GM10847 (cell line): ENCODE measurements at regions not wholly inside any gene's neighbourhood (a gene's known extent, or its start where the extent isn't known, plus 50 kb on each side); places are given as distances from the start of the nearest gene placed in this dataset.

ENCODE experiments used
- POLR2A ChIP-seq: IDR thresholded peaks from 2 replicates; pipeline ENCODE4 v1.6.1; 2011; ENCODE audit not compliant: insufficient read length; ENCODE audit errors: extremely low read depth

DNA sequence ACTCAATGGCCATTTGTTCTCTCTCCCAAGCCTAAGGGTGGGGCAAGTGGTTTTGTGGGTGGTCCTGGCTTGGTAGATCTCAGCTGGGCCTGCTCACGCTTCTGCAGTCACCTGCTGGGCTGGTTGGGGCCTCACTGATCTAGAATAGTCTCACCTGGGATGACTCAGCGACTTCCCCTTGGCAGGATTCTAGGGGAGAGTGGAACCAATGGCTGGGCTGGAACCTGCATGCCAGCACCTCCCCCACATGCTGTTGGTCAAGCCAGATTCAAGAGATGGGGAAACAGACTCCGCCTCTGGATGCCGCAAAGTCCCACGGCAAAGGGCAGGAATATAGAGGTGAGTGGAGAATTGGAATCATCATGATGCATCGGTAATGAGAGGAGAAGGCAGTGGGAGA is 292.9 kb upstream of the NPVF start:
- TF ChIP-seq POLR2A: no peak

DNA sequence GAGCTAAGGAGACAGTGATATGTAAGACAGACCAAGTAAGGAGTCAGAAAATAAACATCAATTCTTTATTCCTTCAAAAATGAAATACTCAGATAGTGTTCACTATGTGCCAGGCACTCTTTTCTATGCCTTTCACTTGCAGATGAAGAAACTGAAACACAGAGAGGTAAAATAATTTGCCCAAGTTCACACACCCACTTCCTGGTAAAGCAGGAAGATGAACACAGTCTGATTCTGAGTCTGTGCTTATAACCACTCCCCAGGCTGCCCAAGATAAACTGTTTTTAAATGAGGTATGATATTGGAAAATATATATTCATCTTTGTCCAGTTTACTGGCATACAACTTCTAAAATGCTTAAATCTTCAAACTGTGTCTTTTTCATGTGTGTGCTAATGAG is 294.4 kb upstream of the NPVF start:
- no peak for TF ChIP-seq POLR2A

DNA sequence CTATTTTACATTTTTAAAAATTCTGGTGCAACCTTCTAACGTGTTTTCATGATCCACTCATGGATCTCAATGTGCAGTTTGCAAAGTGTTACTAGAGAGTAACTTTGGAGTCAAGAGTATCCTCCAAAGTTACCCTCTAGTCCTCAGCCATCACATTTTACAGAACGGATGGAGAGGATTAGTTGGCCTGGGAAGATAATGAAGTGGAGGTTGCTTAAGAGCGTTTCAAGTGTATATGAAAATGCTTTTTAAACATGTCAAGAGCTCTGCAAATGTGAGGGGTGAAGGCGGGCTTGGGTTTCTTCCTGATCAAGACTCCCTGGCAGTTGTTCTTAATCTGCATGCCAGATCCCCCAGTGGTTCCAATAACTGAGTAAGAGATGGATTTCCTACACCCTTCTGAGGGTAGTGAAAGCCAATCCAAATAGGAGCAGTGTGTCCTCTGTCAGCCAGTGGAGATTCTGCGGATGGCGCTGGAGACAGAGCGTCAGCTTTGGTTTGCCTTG is 299.4 kb upstream of the NPVF start:
- no peak for TF ChIP-seq POLR2A

DNA sequence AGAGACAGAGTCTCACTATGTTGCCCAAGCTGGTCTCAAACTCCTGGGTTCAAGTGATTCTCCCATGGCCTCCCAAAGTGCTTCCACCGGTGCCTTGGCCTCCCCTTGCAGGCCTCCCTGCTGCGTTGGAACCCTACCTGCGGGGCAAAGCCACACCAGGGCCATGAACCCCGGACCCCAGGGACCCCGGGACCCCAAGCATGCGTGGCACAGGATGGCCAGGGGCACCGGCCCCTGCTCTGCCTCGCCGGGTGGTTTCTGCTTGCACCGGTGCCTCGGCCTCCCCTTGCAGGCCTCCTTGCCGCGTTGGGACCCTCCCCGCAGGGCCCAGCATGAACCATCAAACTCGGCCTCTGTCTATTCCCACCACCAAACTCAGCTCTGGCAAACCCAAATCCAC is 301.0 kb upstream of the NPVF start:
- no peak for TF ChIP-seq POLR2A

DNA sequence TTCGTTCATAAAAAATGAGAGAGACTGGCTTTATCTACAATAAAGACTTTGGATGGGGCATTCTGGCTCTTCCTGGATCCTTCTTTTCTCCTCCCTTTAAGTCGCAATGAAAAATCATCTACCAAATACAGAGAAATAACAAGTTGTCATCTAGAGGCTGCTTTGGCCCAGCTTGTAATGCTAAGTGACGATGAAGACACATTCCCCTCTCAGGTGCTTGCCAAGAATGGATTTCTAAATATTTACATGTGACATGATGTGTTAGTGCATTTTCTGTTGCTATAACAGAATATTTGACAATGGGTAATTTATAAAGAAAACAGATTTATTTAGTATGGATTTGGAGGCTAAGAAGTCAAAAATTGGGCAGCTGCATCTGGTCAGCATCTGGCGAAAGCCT is 308.6 kb upstream of the NPVF start:
- no peak for TF ChIP-seq POLR2A

DNA sequence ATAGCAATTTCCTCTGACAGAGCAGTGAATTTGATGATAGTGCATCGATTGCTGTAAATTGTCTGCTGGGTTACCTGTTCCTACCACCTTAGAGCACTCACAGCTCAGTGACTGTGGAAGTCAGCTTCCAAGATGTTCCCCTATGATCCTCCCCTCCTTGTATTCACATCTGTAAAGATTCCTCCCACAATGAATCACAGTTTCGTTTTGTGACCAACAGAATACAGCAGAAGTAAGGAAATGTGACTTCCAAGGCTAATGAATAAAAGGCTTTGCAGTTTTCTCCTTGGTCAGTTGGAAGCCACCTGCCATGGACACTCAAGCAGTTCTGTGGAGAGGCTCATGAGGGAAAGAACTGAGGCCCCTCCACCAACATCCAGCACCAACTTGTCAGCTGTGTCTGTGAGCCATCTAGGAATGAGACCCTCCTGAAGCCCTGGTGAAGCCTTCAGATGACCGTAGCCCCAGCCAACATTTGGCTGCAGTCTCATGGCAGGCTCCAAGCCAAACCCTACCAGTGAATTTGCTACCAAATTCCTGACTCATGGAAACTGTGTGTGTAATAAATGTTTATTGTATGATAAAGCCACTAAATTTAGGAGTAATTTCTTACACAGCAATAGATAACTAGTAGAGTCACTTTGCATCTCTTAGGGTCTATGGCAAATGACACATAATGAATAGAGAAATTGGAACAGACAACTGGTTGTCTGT is 309.5 kb upstream of the NPVF start:
- no peak for TF ChIP-seq POLR2A

DNA sequence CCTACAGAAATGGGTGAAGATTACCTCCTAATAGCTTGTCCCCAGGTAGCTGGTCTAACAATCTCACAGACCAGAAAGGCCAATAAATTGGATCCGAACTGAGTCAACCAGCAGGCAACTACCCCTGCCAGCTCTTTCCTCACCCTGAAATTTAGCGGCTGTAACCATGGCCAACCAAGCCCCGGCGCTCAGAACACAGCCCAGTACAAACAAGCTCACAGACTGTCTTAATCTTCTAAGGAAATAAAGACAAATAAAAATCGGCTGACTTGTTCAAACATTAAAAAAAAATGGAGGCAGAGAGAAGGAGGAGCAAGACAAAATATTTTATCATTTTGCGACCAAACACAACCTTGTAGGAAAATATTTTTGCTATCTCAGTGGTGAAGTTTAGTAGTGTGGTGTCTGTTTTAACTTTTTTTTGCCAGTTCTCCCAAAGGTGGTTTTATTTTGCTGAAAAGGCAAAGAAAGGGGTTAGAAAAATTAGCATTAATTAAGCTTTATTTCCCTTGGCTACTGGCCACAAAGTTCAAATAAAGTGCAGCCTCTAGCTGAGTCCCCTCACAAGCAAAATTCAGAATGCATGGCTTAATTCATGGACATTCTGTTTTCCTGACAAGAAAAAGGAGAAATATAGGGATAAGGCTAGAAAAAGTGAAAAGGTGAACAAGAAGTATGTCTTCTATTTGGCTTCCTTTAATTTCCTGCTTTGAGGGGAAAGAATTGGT is 313.0 kb upstream of the NPVF start:
- TF ChIP-seq POLR2A: no peak

DNA sequence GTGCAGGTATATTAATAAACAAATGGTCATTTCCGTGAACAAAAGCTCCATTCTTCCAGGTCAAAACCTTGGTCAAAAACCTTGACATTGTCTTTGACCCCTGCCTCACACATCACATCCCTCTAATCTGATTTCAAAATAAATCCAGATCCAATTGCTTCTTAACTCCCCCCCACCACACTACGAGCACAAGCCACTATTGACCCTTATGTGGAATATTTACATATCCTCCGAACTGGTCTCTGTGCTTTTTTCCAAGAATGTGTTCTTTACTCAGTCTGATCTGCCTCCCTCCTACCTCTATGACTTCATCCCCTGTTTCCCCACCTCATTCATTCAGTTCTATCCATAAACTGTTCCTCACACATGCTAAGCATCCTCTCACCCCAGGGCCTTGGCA is 313.6 kb upstream of the NPVF start:
- TF ChIP-seq POLR2A: no peak

DNA sequence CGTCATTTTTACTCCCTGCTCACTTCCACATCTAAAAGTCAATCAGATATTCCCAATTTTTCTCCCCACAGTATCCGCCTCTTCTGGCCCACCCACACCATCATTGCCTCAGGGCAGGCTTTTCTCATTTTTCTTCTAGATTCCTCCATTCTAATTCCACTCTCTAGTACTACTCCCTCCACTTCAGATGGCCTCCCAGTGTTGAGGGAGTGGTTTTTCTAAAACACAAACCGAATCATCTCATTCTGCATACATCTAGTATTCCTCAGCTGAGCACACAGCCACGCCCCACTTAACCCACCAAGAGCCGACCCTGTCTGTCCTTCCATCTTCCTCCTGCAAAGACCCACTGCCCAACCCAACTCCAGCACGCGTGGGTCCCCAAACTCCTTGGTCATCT is 314.9 kb upstream of the NPVF start:
- no peak for TF ChIP-seq POLR2A

DNA sequence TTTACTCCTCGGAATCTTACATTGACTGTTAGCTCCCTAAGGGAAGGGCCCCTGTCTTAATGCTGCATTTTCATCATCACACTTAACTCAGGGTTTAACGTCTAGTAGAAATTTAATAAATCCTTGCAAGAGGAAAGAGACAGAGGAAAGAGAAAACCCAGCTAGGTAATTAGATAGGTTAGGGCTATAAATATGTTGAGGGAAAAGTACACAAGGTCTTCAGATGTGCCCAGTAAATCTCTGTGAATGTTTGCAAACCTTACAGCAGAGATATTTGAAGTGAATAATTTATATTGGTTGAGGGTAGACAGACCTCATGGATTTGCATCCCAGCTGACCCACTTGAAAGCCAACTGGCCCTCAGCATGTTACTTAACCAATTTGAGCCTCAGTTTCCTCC is 315.5 kb upstream of the NPVF start:
- TF ChIP-seq POLR2A: no peak

DNA sequence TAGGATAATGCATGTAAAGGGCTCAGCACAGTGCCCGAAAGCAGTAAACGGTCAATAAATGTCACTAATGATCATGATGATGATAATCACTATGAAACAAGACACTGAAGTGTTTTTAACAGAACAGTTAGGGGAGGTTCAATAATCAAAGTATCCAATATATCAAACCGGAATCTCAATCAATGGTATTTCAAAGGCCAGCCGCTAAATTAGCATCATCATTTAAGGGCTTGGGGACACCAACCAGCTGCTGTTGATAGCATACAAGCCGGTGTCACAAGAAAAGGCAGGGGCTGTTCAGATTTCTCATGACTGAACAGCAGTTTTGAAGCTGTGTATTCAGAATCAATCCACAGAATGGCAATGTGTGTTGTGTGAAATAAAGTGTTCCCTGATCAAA is 316.0 kb upstream of the NPVF start:
- no peak for TF ChIP-seq POLR2A

DNA sequence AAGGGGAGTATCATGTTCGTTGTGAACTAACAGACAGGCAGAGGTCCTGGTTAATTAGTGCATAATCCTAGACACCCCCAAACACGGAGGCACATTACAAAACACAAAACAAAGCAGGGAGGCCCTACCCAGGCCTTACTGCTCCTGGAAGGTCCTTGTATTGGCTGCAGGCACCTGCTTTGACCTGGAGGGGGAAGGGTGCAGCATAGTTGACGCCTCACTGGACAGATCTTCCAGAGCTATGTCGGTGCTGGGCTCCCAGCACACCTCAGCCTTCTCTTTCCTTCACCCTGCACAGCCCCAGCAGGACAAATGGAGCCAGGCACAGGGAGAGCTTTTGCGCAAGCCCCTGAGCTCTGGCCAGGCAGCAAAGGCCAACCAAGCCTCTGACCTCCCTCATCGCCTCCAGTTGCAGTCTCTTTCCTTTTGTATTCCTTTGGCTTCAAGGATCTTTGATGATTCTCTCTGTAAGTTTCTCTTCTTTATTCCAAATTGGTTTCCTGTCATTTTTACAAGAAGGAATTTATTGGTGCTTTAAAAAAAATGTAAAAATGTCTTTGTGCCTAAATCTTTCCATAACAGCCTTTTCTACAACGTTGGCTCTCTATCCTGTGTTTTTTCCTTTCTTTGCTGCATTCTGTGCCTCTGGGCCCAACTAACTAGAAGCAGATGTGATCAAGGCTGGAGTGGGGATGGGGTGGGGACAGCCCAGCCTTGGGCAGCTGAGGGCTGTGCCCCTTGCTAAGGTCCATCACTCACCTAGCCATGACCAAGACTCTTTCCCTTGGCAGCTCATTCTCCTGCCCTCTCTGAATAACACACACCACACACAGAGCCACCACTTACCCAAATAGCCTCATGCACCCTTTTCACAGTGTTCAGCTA is 317.1 kb upstream of the NPVF start:
- no peak for TF ChIP-seq POLR2A

DNA sequence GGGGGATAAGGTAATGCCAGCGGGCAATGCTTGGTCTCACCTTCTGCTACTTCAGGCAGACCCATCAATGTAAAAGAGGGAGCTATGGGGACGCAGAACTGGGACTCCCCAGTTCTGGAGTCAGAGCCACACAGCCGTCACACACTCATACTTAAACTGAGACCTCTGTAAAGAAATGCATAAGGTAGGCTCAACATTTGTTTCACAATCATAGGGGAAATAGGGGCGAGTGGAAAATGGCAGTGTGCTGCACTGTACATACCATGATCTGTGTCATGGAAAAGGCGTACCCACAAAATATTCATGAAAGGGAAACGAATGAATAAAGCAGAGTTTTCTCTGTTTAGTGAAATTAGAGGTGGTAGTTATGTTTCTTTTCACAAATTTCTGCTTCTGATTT is 318.0 kb upstream of the NPVF start:
- no peak for TF ChIP-seq POLR2A

DNA sequence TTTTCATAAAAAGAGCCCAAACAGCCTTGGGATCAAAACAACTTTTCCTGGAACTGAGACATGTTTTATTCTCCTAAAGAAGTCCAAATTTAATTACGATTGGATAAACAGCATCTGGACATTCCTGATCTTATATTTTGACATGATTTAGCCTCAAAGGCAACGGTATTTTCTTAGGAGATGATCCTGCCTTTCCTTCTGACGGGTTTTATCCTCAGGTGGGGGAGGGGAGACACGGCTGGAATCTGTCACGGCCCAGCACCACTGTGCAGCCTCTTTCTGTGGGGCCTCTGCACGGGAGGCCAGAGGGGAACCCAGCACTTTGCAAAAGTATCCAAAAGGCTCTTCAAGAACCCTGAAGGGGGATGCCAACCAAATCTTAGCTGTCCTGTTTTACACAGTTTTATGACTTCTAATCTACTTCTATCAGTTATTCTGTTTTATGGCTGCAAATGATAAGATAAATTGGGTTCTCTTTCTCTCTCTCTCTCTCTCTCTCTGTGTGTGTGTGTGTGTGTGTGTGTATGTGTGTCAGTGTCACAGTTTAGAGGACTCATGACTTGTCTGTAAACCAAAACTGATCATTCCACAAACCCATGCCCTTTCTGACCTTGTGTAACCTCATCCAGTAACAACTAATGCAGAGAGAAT is 321.1 kb upstream of the NPVF start:
- TF ChIP-seq POLR2A: no peak

DNA sequence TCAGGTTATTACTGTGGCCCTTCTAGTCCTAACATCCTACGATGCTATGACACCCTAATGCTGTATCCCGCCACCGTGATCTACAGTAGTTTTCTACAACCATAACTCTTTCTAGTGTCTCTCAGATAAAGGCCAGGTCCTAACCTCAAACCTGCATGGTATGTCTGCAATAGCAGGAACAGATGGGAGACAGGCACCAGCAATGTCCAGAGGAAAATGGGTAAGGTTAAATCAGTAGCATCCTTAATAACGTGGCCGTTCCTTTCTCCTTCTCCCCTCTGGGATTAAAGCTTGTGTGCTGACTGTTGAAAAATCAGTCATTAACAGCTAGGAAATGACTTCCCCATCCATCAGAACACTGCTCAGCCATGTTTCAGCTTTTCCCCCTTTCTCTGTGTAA is 321.9 kb upstream of the NPVF start:
- no peak for TF ChIP-seq POLR2A
